Cardiac muscle cell (in vitro differentiated cells and primary cell): ENCODE measurements at regions not wholly inside any gene's neighbourhood (a gene's known extent, or its start where the extent isn't known, plus 50 kb on each side); places are given as distances from the start of the nearest gene placed in this dataset.
A peak's percentile ranks its signal among the peaks of the same experiment; 100 is the strongest.

ENCODE experiments used
- DNase-seq, 2 donors: peaks; one replicate each; pipeline versions ENCODE4 v3.0.0 to v3.0.0-alpha.2; 2010 to 2017; ENCODE audit warnings: low read depth in 1 of 2, low spot score in 1 of 2
- H3K27ac ChIP-seq: fragments of 200-600 bp; sonication (generic); 2 replicates; pipeline ENCODE4 v1.5.1; 2016
- H3K27me3 ChIP-seq: fragments of 200-600 bp; sonication (generic); 2 replicates; pipeline ENCODE4 v1.6.0; 2016; ENCODE audit warnings: control low read depth
- H3K36me3 ChIP-seq: fragments of 200-600 bp; sonication (generic); 2 replicates; pipeline ENCODE4 v1.5.1; 2016; ENCODE audit warnings: control low read depth
- H3K4me1 ChIP-seq: fragments of 200-600 bp; sonication (generic); 2 replicates; pipeline ENCODE4 v1.8.1; 2017; ENCODE audit warnings: low read depth, mild to moderate bottlenecking, mixed run types
- H3K4me3 ChIP-seq: fragments of 200-600 bp; sonication (generic); 2 replicates; pipeline ENCODE4 v1.5.1; 2016; ENCODE audit warnings: mild to moderate bottlenecking
- H3K9me3 ChIP-seq: fragments of 200-600 bp; sonication (generic); 2 replicates; pipeline ENCODE4 v1.5.1; 2017; ENCODE audit warnings: low read depth, mild to moderate bottlenecking, control low read depth
- CTCF ChIP-seq: IDR thresholded peaks from 2 replicates; pipeline ENCODE4 v1.5.1; 2012; ENCODE audit warnings: low read depth, mild to moderate bottlenecking, low read length

- Histone ChIP-seq H3K27me3 (no peaks in the 10 kb centered on the region), H3K4me3 (no peak overlapping the region), H3K9me3 (no peaks in the 10 kb centered on the region)
These were observed 538.1 kb upstream of the MEF2C start for GRCh38 chr5:89421035-89421434.

GRCh38 chr5:89418407-89419085, 535.6 kb upstream of the MEF2C start:
- Histone ChIP-seq H3K9me3 (no peaks in the 10 kb centered on the region), H3K4me3 (no peak overlapping the region), H3K27ac (no peak overlapping the region), H3K27me3 (no peaks in the 10 kb centered on the region), H3K4me1 (peaks cover 16% of the 10 kb centered on the region), H3K36me3 (no peaks in the 10 kb centered on the region)
- no peak for DNase-seq
- no peak for TF ChIP-seq CTCF

More at GRCh38 chr5:89421035-89421434, 538.1 kb upstream of the MEF2C start:
- Histone ChIP-seq H3K36me3 (no peaks in the 10 kb centered on the region), H3K4me1 (peaks cover 16% of the 10 kb centered on the region), H3K27ac (no peak overlapping the region)
- DNase-seq: peak in 1 of 2 donors; percentile 18
- no peak for TF ChIP-seq CTCF

- Histone ChIP-seq H3K4me3 (no peak overlapping the region), H3K36me3 (no peaks in the 10 kb centered on the region)
- DNase-seq: no peak
These were observed 535.0 kb upstream of the MEF2C start for GRCh38 chr5:89417990-89418389.

GRCh38 chr5:89417515-89417914, 534.5 kb upstream of the MEF2C start:
- Histone ChIP-seq H3K9me3 (no peaks in the 10 kb centered on the region), H3K36me3 (no peaks in the 10 kb centered on the region), H3K27ac (no peak overlapping the region), H3K4me1 (peaks cover 16% of the 10 kb centered on the region), H3K27me3 (no peaks in the 10 kb centered on the region), H3K4me3 (no peak overlapping the region)
- no peak for TF ChIP-seq CTCF
- DNase-seq: no peak

More at GRCh38 chr5:89417990-89418389, 535.0 kb upstream of the MEF2C start:
- peak; percentile 11 for TF ChIP-seq CTCF
- Histone ChIP-seq H3K27ac (no peak overlapping the region), H3K27me3 (no peaks in the 10 kb centered on the region), H3K4me1 (peaks cover 16% of the 10 kb centered on the region), H3K9me3 (no peaks in the 10 kb centered on the region)

- no peaks in the 10 kb centered on the region for H3K36me3 ChIP-seq
- no peak overlapping the region for H3K4me3 ChIP-seq
- DNase-seq: no peak
- no peaks in the 10 kb centered on the region for H3K9me3 ChIP-seq
- H3K27ac ChIP-seq: no peak overlapping the region
- TF ChIP-seq CTCF: no peak
- H3K27me3 ChIP-seq: no peaks in the 10 kb centered on the region
- peaks cover 18% of the 10 kb centered on the region for H3K4me1 ChIP-seq
These were observed 528.9 kb upstream of the MEF2C start for GRCh38 chr5:89411891-89412290.
